H9 (cell line): ENCODE measurements at regions not wholly inside any gene's neighbourhood (a gene's known extent, or its start where the extent isn't known, plus 50 kb on each side); places are given as distances from the start of the nearest gene placed in this dataset.

Source experiments
- DNase-seq: peaks from one replicate; pipeline ENCODE4 v3.0.0-alpha.2; 2017
- H2AFZ ChIP-seq: one replicate; pipeline ENCODE4 v1.6.1; 2013; ENCODE audit warnings: mild to moderate bottlenecking, low read length, control low read depth, moderate library complexity
- H2AK5ac ChIP-seq: 2 replicates; pipeline ENCODE4 v1.6.1; 2013; ENCODE audit warnings: low read length, control low read depth, mixed read lengths; ENCODE audit not compliant: insufficient read length
- H2BK120ac ChIP-seq: one replicate; pipeline ENCODE4 v1.6.1; 2013; ENCODE audit warnings: low read depth, mild to moderate bottlenecking, low read length, control low read depth, inconsistent platforms; ENCODE audit not compliant: poor library complexity, severe bottlenecking
- H2BK12ac ChIP-seq: 2 replicates; pipeline ENCODE4 v1.6.1; 2013; ENCODE audit warnings: low read length, control low read depth, mixed read lengths, low read depth; ENCODE audit not compliant: insufficient read length
- H2BK15ac ChIP-seq: 2 replicates; pipeline ENCODE4 v1.6.1; 2013; ENCODE audit warnings: low read depth, low read length, control low read depth
- H2BK20ac ChIP-seq: one replicate; pipeline ENCODE4 v1.6.1; 2013; ENCODE audit warnings: low read depth, mild to moderate bottlenecking, low read length, control low read depth, inconsistent platforms; ENCODE audit not compliant: poor library complexity, severe bottlenecking
- H2BK5ac ChIP-seq: 2 replicates; pipeline ENCODE4 v1.6.1; 2013; ENCODE audit warnings: low read length, control low read depth, mixed read lengths; ENCODE audit not compliant: insufficient read length
- H3K14ac ChIP-seq: 2 replicates; pipeline ENCODE4 v1.6.1; 2013; ENCODE audit warnings: low read length, control low read depth; ENCODE audit not compliant: insufficient read depth
- H3K18ac ChIP-seq: 2 replicates; pipeline ENCODE4 v1.6.1; 2013; ENCODE audit warnings: low read depth, mild to moderate bottlenecking, mixed read lengths, low read length, control low read depth; ENCODE audit not compliant: insufficient read length
- H3K23ac ChIP-seq: 2 replicates; pipeline ENCODE4 v1.6.1; 2013; ENCODE audit warnings: low read length, control low read depth, mixed read lengths, low read depth; ENCODE audit not compliant: insufficient read length
- H3K23me2 ChIP-seq: 2 replicates; pipeline ENCODE4 v1.6.1; 2013; ENCODE audit warnings: low read depth, mild to moderate bottlenecking, mixed read lengths, low read length, control low read depth; ENCODE audit not compliant: insufficient read length, poor library complexity, severe bottlenecking
- H3K27ac ChIP-seq: 2 replicates; pipeline ENCODE4 v1.5.1; 2013; ENCODE audit warnings: low read length, control low read depth, mixed read lengths, low read depth; ENCODE audit not compliant: insufficient read length
- H3K27me3 ChIP-seq: 2 replicates; pipeline ENCODE4 v1.6.1; 2013; ENCODE audit warnings: low read length, control low read depth, inconsistent platforms; ENCODE audit not compliant: insufficient read depth
- H3K4ac ChIP-seq: 2 replicates; pipeline ENCODE4 v1.6.1; 2013; ENCODE audit warnings: low read depth, mild to moderate bottlenecking, control low read depth, inconsistent platforms, low read length, moderate library complexity
- H3K4me1 ChIP-seq: 2 replicates; pipeline ENCODE4 v1.6.1; 2013; ENCODE audit warnings: low read length, control low read depth, inconsistent platforms; ENCODE audit not compliant: insufficient read depth
- H3K4me2 ChIP-seq: 2 replicates; pipeline ENCODE4 v1.6.1; 2013; ENCODE audit warnings: low read length, control low read depth, mixed read lengths; ENCODE audit not compliant: insufficient read length, insufficient read depth
- H3K56ac ChIP-seq: 2 replicates; pipeline ENCODE4 v1.6.1; 2013; ENCODE audit warnings: low read depth, mild to moderate bottlenecking, mixed read lengths, low read length, control low read depth; ENCODE audit not compliant: insufficient read length
- H3K79me1 ChIP-seq: 2 replicates; pipeline ENCODE4 v1.6.1; 2013; ENCODE audit warnings: low read depth, mild to moderate bottlenecking, moderate library complexity, low read length, control low read depth, inconsistent platforms; ENCODE audit not compliant: insufficient read depth, poor library complexity, severe bottlenecking
- H3K79me2 ChIP-seq: 2 replicates; pipeline ENCODE4 v1.6.1; 2013; ENCODE audit warnings: low read length, control low read depth, inconsistent platforms; ENCODE audit not compliant: insufficient read depth
- H3K9ac ChIP-seq: 2 replicates; pipeline ENCODE4 v1.6.1; 2013; ENCODE audit warnings: low read length, control low read depth, mixed read lengths; ENCODE audit not compliant: insufficient read length; ENCODE audit errors: extremely low read depth
- H3K9me3 ChIP-seq: one replicate; pipeline ENCODE4 v1.6.1; 2013; ENCODE audit warnings: low read depth, low read length, inconsistent platforms; ENCODE audit not compliant: control insufficient read depth
- H3T11ph ChIP-seq: one replicate; pipeline ENCODE4 v1.6.1; 2013; ENCODE audit warnings: mild to moderate bottlenecking, low read length, control low read depth, inconsistent platforms
- H4K20me1 ChIP-seq: one replicate; pipeline ENCODE4 v1.6.1; 2013; ENCODE audit not compliant: control insufficient read depth, insufficient read length, insufficient read depth
- H4K5ac ChIP-seq: 2 replicates; pipeline ENCODE4 v1.6.1; 2013; ENCODE audit warnings: low read depth, mild to moderate bottlenecking, mixed read lengths, low read length, control low read depth; ENCODE audit not compliant: insufficient read length
- H4K8ac ChIP-seq: replicated peaks from 2 replicates; pipeline ENCODE4 v1.6.1; 2013; ENCODE audit warnings: low read length, control low read depth, mixed read lengths, low read depth; ENCODE audit not compliant: insufficient read length
- H4K91ac ChIP-seq: 2 replicates; pipeline ENCODE4 v1.6.1; 2013; ENCODE audit warnings: low read depth, mild to moderate bottlenecking, moderate library complexity, mixed read lengths, low read length, control low read depth; ENCODE audit not compliant: insufficient read length
- H3K27ac Mint-ChIP-seq, 3 experiments: 2 replicates in 2 of 3; 3 replicates in 1 of 3; pipeline ENCODE4 v1.8.0; 2020 to 2021; ENCODE audit warnings: mixed read lengths in 3 of 3, mild to moderate bottlenecking in 1 of 3, moderate library complexity in 1 of 3
- H3K27me3 Mint-ChIP-seq: 2 replicates; pipeline ENCODE4 v1.8.0; 2021; ENCODE audit warnings: low read depth, mild to moderate bottlenecking, moderate library complexity, mixed read lengths
- H3K36me3 Mint-ChIP-seq, 3 experiments: 2 replicates in 2 of 3; 3 replicates in 1 of 3; pipeline ENCODE4 v1.8.0; 2020 to 2021; ENCODE audit warnings: low read depth in 3 of 3, mixed read lengths in 3 of 3; ENCODE audit not compliant: insufficient read depth in 1 of 3
- H3K4me1 Mint-ChIP-seq, 2 experiments: 2 replicates each; pipeline ENCODE4 v1.8.0; 2020; ENCODE audit warnings: mixed read lengths in 2 of 2
- H3K4me3 Mint-ChIP-seq, 2 experiments: 2 replicates in 1 of 2; 3 replicates in 1 of 2; pipeline ENCODE4 v1.8.0; 2020 to 2021; ENCODE audit warnings: mild to moderate bottlenecking in 2 of 2, mixed read lengths in 2 of 2, moderate library complexity in 1 of 2
- H3K9me3 Mint-ChIP-seq, 2 experiments: 2 replicates in 1 of 2; 3 replicates in 1 of 2; pipeline ENCODE4 v1.8.0; 2020; ENCODE audit warnings: mild to moderate bottlenecking in 2 of 2, mixed read lengths in 2 of 2, moderate library complexity in 1 of 2
- CTCF ChIP-seq: fragments of 200-600 bp; sonication (generic); conservative IDR thresholded peaks from 3 replicates; pipeline ENCODE4 v1.8.0; 2021; ENCODE audit warnings: antibody characterized with exemption, mild to moderate bottlenecking
- WGBS: extraction: QIAGEN DNeasy Blood & Tissue Kit; methylation state at CpG from one replicate; pipeline ENCODE4 v1.1.7; 2013; ENCODE audit warnings: missing lambda C conversion rate, low lambda C conversion rate, mixed read lengths; ENCODE audit not compliant: insufficient read length; ENCODE audit errors: extremely low coverage; 5-methylcytosine and 5-hydroxymethylcytosine counted together

GRCh38 chr22:49595465-49596078 is 232.1 kb downstream of the BRD1 start:
- no peak overlapping the region for H3K9ac ChIP-seq
- no peak overlapping the region for H2BK5ac ChIP-seq
- no peaks in the 10 kb centered on the region for H3K9me3 ChIP-seq
- no peak for TF ChIP-seq CTCF
- no peak overlapping the region for H2AK5ac ChIP-seq
- H3K36me3 Mint-ChIP-seq: peaks cover 0 to 2% (median 0%) of the 10 kb centered on the region in 3 experiments; a peak in 1 of 7 replicates
- WGBS: 100% methylated on average over 6 of the region's 6 CpGs
- H3K27me3 Mint-ChIP-seq: peaks cover 2% of the 10 kb centered on the region
- H4K5ac ChIP-seq: no peak overlapping the region
- H2BK15ac ChIP-seq: no peak overlapping the region
- no peak overlapping the region for H4K8ac ChIP-seq
- no peak overlapping the region for H2AFZ ChIP-seq
- H3K56ac ChIP-seq: no peak overlapping the region
- H3K79me2 ChIP-seq: no peaks in the 10 kb centered on the region
- H3K4me2 ChIP-seq: no peak overlapping the region
- H3K23ac ChIP-seq: no peak overlapping the region
- no peak overlapping the region for H3K18ac ChIP-seq
- H3K27ac Mint-ChIP-seq: no peak overlapping the region
- H2BK120ac ChIP-seq: no peak overlapping the region
- H3K27ac ChIP-seq: no peak overlapping the region
- H3K27me3 ChIP-seq: no peaks in the 10 kb centered on the region
- DNase-seq: no peak
- H3K23me2 ChIP-seq: no peaks in the 10 kb centered on the region
- H3K79me1 ChIP-seq: no peaks in the 10 kb centered on the region
- no peak overlapping the region for H2BK20ac ChIP-seq
- no peaks in the 10 kb centered on the region for H3K4me1 ChIP-seq
- peaks cover 0 to 5% of the 10 kb centered on the region in 2 experiments; a peak in 3 of 5 replicates for H3K9me3 Mint-ChIP-seq
- no peak overlapping the region for H3K4me3 Mint-ChIP-seq
- H2BK12ac ChIP-seq: no peak overlapping the region
- H4K91ac ChIP-seq: no peak overlapping the region
- no peak overlapping the region for H3T11ph ChIP-seq
- H3K14ac ChIP-seq: no peak overlapping the region
- H3K4me1 Mint-ChIP-seq: peaks cover 0 to 7% of the 10 kb centered on the region in 2 experiments; a peak in 2 of 4 replicates
- no peaks in the 10 kb centered on the region for H4K20me1 ChIP-seq
- H3K4ac ChIP-seq: no peak overlapping the region
